ENCODE measurements at regions not wholly inside any gene's neighbourhood (a gene's known extent, or its start where the extent isn't known, plus 50 kb on each side); places are given as distances from the start of the nearest gene placed in this dataset.

DNA sequence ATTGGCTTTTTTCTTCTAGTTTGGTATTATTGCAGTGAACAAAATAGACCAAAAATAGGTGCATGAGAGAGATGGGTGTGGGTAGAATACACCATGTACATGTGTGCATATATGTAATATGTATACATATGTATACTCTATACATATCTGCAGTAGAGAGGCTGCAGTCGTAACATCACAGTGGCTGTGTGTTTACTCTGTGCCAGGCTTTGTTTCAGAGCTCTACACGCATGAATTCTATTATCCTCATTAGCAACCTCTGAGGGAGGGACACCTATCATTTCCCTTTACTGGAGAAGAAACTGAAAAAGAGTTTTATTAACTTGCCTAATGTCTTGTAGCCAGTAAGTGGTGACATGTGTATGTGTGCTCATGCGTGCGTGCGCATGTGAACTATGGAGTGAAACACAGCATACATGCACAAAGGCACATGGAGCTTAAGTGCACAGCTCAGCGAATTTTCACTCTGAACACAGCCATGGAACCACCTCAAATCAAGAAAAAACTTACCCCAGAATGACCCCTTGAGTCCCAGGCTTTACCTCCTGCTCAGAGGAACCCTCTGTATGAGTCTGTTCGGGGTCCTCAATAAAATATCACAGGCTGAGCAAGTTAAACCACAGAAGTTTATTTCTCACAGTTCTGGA, 452.5 kb downstream of the CDH26 start:
- no peak for DNase-seq (ENCODE audit: low spot score)
- no peak overlapping the region for H3K4me2 ChIP-seq (ENCODE audit: low read length)
- H3K9me2 ChIP-seq (ENCODE audit: insufficient read depth, low read length), result no peaks in the 10 kb centered on the region
- no peaks in the 10 kb centered on the region for H3K79me2 ChIP-seq (ENCODE audit: insufficient read depth, low read depth, low read length)
- ChIA-PET CTCF (ENCODE audit: unreplicated experiment) (no interaction called here), POLR2A (no interaction called here)
- TF ChIP-seq EZH2phosphoT487 (IDR thresholded peaks at IDR 0.05; ENCODE audit: borderline replicate concordance, low read depth, low read length) (no peak), CTCF (conservative IDR thresholded peaks at IDR 0.05; ENCODE audit: low read length) (no peak)
- intact Hi-C loops (cut with micrococcal nuclease; ENCODE audit: unreplicated experiment), result no loop called here
- peaks cover 7% of the 10 kb centered on the region for H3K4me1 ChIP-seq (ENCODE audit: insufficient read depth, low read length, poor library complexity, severe bottlenecking)
- no peak overlapping the region for H2AFZ ChIP-seq (ENCODE audit: low read length)
- no peaks in the 10 kb centered on the region for H4K20me1 ChIP-seq (ENCODE audit: insufficient read depth, low read length)
- BruUV-seq (replicated peaks), result no TSS peak
- H3K4me3 ChIP-seq (ENCODE audit: low read depth, low read length, poor library complexity, severe bottlenecking), result no peak overlapping the region
- no peak overlapping the region for H3K27ac ChIP-seq (ENCODE audit: low read depth, low read length, poor library complexity, severe bottlenecking)
- no peaks in the 10 kb centered on the region for H3K9me3 ChIP-seq (ENCODE audit: low read length)
- no peaks in the 10 kb centered on the region for H3K36me3 ChIP-seq (ENCODE audit: insufficient read depth, low read length)

- Histone ChIP-seq H3K4me3 (ENCODE audit: low read depth, low read length, poor library complexity, severe bottlenecking) (no peak overlapping the region), H3K27ac (ENCODE audit: low read depth, low read length, poor library complexity, severe bottlenecking) (no peak overlapping the region), H3K36me3 (ENCODE audit: insufficient read depth, low read length) (no peaks in the 10 kb centered on the region), H4K20me1 (ENCODE audit: insufficient read depth, low read length) (no peaks in the 10 kb centered on the region), H3K9me3 (ENCODE audit: low read length) (no peaks in the 10 kb centered on the region), H2AFZ (ENCODE audit: low read length) (no peak overlapping the region), H3K9me2 (ENCODE audit: insufficient read depth, low read length) (no peaks in the 10 kb centered on the region), H3K4me1 (ENCODE audit: insufficient read depth, low read length, poor library complexity, severe bottlenecking) (peaks cover 7% of the 10 kb centered on the region), H3K4me2 (ENCODE audit: low read length) (no peak overlapping the region), H3K79me2 (ENCODE audit: insufficient read depth, low read depth, low read length) (no peaks in the 10 kb centered on the region)
- BruUV-seq (replicated peaks), result no TSS peak
- POLR2A ChIA-PET, result no interaction called here
- no peak for DNase-seq (ENCODE audit: low spot score)
- CTCF ChIA-PET (ENCODE audit: unreplicated experiment), result no interaction called here
- intact Hi-C loops (cut with micrococcal nuclease; ENCODE audit: unreplicated experiment), result no loop called here
- TF ChIP-seq EZH2phosphoT487 (IDR thresholded peaks at IDR 0.05; ENCODE audit: borderline replicate concordance, low read depth, low read length), result no peak
- no peak for TF ChIP-seq CTCF (conservative IDR thresholded peaks at IDR 0.05; ENCODE audit: low read length)
Measured at GRCh38 chr20:60411813-60412212, 453.6 kb downstream of the CDH26 start.

- intact Hi-C loops (cut with micrococcal nuclease; ENCODE audit: unreplicated experiment), result no loop called here
- CTCF ChIA-PET (ENCODE audit: unreplicated experiment), result interaction anchor here (0.9 kb wide), 1 partner anchor 49 kb away, joined by 3 read pairs; no protein-coding TSS in a partner anchor
- Histone ChIP-seq H3K9me3 (ENCODE audit: low read length) (no peaks in the 10 kb centered on the region), H2AFZ (ENCODE audit: low read length) (no peak overlapping the region), H3K4me2 (ENCODE audit: low read length) (no peak overlapping the region), H3K4me3 (ENCODE audit: low read depth, low read length, poor library complexity, severe bottlenecking) (no peak overlapping the region), H3K79me2 (ENCODE audit: insufficient read depth, low read depth, low read length) (no peaks in the 10 kb centered on the region), H3K27ac (ENCODE audit: low read depth, low read length, poor library complexity, severe bottlenecking) (no peak overlapping the region), H3K4me1 (ENCODE audit: insufficient read depth, low read length, poor library complexity, severe bottlenecking) (no peaks in the 10 kb centered on the region), H3K9me2 (ENCODE audit: insufficient read depth, low read length) (no peaks in the 10 kb centered on the region), H4K20me1 (ENCODE audit: insufficient read depth, low read length) (no peaks in the 10 kb centered on the region), H3K36me3 (ENCODE audit: insufficient read depth, low read length) (no peaks in the 10 kb centered on the region)
- TF ChIP-seq EZH2phosphoT487 (IDR thresholded peaks at IDR 0.05; ENCODE audit: borderline replicate concordance, low read depth, low read length) (no peak), CTCF (conservative IDR thresholded peaks at IDR 0.05; ENCODE audit: low read length) (no peak)
- POLR2A ChIA-PET, result interaction anchor here (0.6 kb wide), 2 partner anchors 136 to 1606 kb away, joined by 3 read pairs; no protein-coding TSS in a partner anchor
- no TSS peak for BruUV-seq (replicated peaks)
- DNase-seq (ENCODE audit: low spot score), result no peak
Measured at GRCh38 chr20:60420676-60421229, 462.5 kb downstream of the CDH26 start.

All from OCI-LY7 (cell line).